AG04450 (cell line): ENCODE measurements at regions not wholly inside any gene's neighbourhood (a gene's known extent, or its start where the extent isn't known, plus 50 kb on each side); places are given as distances from the start of the nearest gene placed in this dataset.

ENCODE experiments used
- CTCF ChIA-PET: fragments of 300-600, 350-600 bp; formaldehyde crosslinking; extraction: SDS; loops from one replicate; lab custom pipeline; 2022; ENCODE audit warnings: antibody characterized with exemption, inconsistent platforms; lab: Charles Lee
- POLR2A ChIA-PET: fragments of 350-600 bp; formaldehyde crosslinking; extraction: SDS; loops from one replicate; lab custom pipeline; 2021; ENCODE audit warnings: antibody characterized with exemption, inconsistent platforms; lab: Yijun Ruan, JAX
- DNase-seq: peaks from one replicate; pipeline ENCODE4 v3.0.0-alpha.2; 2011; ENCODE audit warnings: low read depth, low spot score
- H3K27ac ChIP-seq: one replicate; pipeline ENCODE4 v1.5.1; 2012; ENCODE audit warnings: low read depth, low read length, control low read depth
- H3K27me3 ChIP-seq: one replicate; pipeline ENCODE4 v1.6.0; 2012; ENCODE audit warnings: low read length; ENCODE audit not compliant: control insufficient read depth, insufficient read depth
- H3K4me3 ChIP-seq: 2 replicates; pipeline ENCODE4 v1.5.1; 2011; ENCODE audit warnings: mild to moderate bottlenecking, low read depth, low read length, control low read depth
- H3K9me3 ChIP-seq: 2 replicates; pipeline ENCODE4 v1.5.1; 2012; ENCODE audit warnings: low read length; ENCODE audit not compliant: control insufficient read depth, insufficient read depth
- TF ChIP-seq, protein P1 (sequence below): IDR thresholded peaks from 2 replicates; pipeline ENCODE4 v1.5.1; 2011; ENCODE audit warnings: low read depth, low read length, control low read depth, inconsistent platforms

DNA sequence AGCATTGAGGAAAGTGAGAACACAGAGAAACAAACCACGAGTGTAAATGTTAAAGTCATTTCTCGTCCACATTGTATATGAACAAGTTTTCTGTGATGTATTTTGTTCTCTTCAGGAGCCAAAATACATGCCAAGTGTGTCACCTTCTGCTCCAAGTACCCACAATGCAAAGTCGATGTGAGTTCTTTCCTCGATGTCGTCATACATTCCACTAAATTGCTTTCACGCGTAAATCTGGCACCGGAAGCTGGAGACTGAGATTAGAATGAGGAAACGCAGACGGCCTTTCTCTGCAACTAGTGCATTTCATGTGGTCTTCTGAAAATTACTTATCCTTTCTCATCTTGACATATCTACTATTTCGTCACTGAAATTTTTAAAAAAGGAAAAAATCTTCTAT is 118.5 kb upstream of the SALL3 start:
- no peak overlapping the region for H3K27ac ChIP-seq
- H3K4me3 ChIP-seq, result no peak overlapping the region
- peaks cover 75% of the 10 kb centered on the region for H3K9me3 ChIP-seq
- no peak for DNase-seq
- CTCF ChIA-PET, result no interaction called here
- POLR2A ChIA-PET, result no interaction called here
- TF ChIP-seq, protein P1, sequence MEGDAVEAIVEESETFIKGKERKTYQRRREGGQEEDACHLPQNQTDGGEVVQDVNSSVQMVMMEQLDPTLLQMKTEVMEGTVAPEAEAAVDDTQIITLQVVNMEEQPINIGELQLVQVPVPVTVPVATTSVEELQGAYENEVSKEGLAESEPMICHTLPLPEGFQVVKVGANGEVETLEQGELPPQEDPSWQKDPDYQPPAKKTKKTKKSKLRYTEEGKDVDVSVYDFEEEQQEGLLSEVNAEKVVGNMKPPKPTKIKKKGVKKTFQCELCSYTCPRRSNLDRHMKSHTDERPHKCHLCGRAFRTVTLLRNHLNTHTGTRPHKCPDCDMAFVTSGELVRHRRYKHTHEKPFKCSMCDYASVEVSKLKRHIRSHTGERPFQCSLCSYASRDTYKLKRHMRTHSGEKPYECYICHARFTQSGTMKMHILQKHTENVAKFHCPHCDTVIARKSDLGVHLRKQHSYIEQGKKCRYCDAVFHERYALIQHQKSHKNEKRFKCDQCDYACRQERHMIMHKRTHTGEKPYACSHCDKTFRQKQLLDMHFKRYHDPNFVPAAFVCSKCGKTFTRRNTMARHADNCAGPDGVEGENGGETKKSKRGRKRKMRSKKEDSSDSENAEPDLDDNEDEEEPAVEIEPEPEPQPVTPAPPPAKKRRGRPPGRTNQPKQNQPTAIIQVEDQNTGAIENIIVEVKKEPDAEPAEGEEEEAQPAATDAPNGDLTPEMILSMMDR, result no peak
- no peaks in the 10 kb centered on the region for H3K27me3 ChIP-seq

DNA sequence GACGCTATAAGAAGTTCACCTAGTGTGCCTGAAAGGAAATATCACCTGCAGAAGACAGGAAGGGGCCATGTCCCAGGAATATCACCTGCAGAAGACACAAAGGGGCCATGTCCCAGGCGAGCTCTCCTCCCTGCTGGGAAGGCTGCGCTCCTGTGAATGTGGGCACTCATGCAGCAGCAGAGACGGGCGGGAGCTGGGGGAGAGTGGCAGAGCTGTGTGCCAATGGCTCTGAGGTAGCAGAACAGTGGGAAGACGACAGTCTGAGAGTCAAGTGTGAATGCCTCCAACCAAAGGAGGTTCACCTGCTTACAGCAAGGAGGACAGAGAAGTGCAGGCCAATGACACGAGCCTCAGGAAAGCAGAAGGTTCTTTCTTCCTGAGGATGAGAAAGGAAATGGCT is 117.9 kb upstream of the SALL3 start:
- H3K27me3 ChIP-seq, result no peaks in the 10 kb centered on the region
- POLR2A ChIA-PET, result no interaction called here
- CTCF ChIA-PET, result no interaction called here
- DNase-seq, result no peak
- H3K27ac ChIP-seq, result no peak overlapping the region
- peaks cover 75% of the 10 kb centered on the region for H3K9me3 ChIP-seq
- TF ChIP-seq, protein P1, result no peak
- no peak overlapping the region for H3K4me3 ChIP-seq

DNA sequence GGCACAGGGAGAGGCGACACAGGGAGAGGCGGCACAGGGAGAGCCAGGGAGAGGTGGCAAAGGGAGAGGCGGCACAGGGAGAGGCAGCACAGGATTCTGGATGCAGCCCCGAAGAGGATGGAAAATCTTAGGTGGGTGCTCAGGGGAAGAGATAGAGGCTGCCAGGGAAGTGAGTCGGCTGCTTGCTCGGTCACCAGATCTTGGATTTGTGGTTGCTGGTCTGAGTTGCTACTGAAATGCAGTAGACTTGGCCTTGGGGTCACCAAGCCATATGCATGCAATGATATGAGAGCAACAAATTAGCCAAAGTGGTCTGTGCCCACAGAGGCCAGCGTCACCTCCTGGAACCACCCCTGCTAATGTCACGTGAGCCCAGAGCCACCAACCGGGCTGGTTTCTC is 117.2 kb upstream of the SALL3 start:
- Histone ChIP-seq H3K27ac (no peak overlapping the region), H3K4me3 (no peak overlapping the region), H3K9me3 (peaks cover 75% of the 10 kb centered on the region), H3K27me3 (no peaks in the 10 kb centered on the region)
- ChIA-PET POLR2A (no interaction called here), CTCF (no interaction called here)
- TF ChIP-seq, protein P1, result no peak
- DNase-seq, result no peak

DNA sequence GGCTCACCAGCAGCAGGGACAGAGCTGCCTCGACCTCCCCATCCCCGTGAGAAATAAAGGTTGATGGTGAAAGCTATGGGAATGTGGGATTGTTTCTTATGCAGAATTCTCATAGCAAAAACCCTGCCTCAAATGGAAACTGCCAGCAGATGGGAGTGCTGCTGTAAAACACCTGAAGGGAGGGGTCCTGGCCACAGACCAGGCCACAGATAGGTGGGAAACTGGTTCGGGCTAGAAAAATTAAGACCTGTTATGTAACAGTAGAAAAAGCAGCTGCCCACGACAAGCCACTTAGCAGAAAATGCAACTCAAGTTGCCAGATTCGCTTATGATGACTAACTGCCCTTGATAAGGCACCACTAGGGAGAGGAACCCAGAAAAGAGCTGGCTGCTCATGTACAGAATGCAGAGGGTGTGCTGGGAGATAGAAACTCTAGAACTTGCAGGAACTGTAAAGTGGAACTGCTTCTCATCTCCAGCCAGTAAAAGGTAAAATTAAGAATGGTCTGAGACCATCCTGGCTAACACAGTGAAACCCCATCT is 114.5 kb upstream of the SALL3 start:
- Histone ChIP-seq H3K27ac (no peak overlapping the region), H3K9me3 (peaks cover 70% of the 10 kb centered on the region), H3K4me3 (no peak overlapping the region), H3K27me3 (no peaks in the 10 kb centered on the region)
- DNase-seq, result no peak
- TF ChIP-seq, protein P1, result no peak
- ChIA-PET CTCF (no interaction called here), POLR2A (no interaction called here)

DNA sequence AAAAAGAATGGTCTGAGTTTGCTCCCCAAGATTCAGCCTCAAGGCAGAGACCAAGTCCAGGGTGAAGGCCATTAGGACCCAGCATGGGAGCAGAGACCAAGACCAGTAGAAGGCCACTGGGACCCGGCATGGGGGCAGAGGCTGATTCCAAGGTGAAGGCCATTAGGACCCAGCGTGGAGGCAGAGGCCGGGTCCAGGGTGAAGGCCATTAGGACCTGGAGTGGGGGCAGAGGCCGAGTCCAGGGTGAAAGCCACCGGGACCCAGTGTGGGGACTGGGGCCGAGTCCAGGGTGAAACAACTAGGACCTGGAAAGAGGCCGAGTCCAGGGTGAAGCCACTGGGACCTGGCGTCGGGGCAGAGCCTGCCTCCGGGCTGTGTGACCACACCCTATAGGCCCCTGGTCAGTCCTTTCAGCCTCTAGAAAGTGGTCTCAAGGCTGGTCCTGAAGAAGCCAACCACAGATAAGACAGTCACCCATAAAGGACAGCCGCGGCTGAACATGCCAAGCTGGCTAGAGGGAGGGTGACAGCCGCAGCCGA is 113.8 kb upstream of the SALL3 start:
- Histone ChIP-seq H3K27me3 (no peaks in the 10 kb centered on the region), H3K27ac (no peak overlapping the region), H3K9me3 (peaks cover 67% of the 10 kb centered on the region), H3K4me3 (no peak overlapping the region)
- DNase-seq, result no peak
- TF ChIP-seq, protein P1, result no peak
- CTCF ChIA-PET, result no interaction called here
- POLR2A ChIA-PET, result no interaction called here
